Neuronal stem cell (in vitro differentiated cells): ENCODE measurements at regions not wholly inside any gene's neighbourhood (a gene's known extent, or its start where the extent isn't known, plus 50 kb on each side); places are given as distances from the start of the nearest gene placed in this dataset.

Source experiments
- DNase-seq: peaks from one replicate; pipeline ENCODE4 v3.0.0-alpha.2; 2013; ENCODE audit warnings: low spot score
- H2AFZ ChIP-seq: one replicate; pipeline ENCODE4 v1.6.1; 2013; ENCODE audit warnings: mild to moderate bottlenecking, low read length, inconsistent platforms
- H2AK5ac ChIP-seq: 2 replicates; pipeline ENCODE4 v1.6.1; 2013; ENCODE audit warnings: low read depth, mild to moderate bottlenecking, inconsistent platforms, low read length, moderate library complexity, mixed read lengths
- H2BK120ac ChIP-seq: 2 replicates; pipeline ENCODE4 v1.6.1; 2013; ENCODE audit warnings: low read depth, mild to moderate bottlenecking, inconsistent platforms, low read length, moderate library complexity, mixed read lengths
- H2BK12ac ChIP-seq: one replicate; pipeline ENCODE4 v1.6.1; 2013; ENCODE audit warnings: low read length, inconsistent platforms
- H2BK15ac ChIP-seq: 2 replicates; pipeline ENCODE4 v1.6.1; 2013; ENCODE audit warnings: mild to moderate bottlenecking, low read length, inconsistent platforms, mixed read lengths
- H2BK5ac ChIP-seq: one replicate; pipeline ENCODE4 v1.6.1; 2013; ENCODE audit warnings: inconsistent platforms, mild to moderate bottlenecking, low read length, moderate library complexity
- H3K14ac ChIP-seq: one replicate; pipeline ENCODE4 v1.6.1; 2013; ENCODE audit warnings: low read length, inconsistent platforms
- H3K18ac ChIP-seq: 2 replicates; pipeline ENCODE4 v1.6.1; 2013; ENCODE audit warnings: low read length, inconsistent platforms
- H3K23ac ChIP-seq: 2 replicates; pipeline ENCODE4 v1.6.1; 2013; ENCODE audit warnings: low read depth, mild to moderate bottlenecking, mixed read lengths, low read length, inconsistent platforms; ENCODE audit not compliant: poor library complexity
- H3K27ac ChIP-seq: replicated peaks from 3 replicates; pipeline ENCODE4 v1.5.1; 2013; ENCODE audit warnings: low read length, inconsistent platforms
- H3K27me3 ChIP-seq, 3 experiments: 2 replicates each; pipeline ENCODE4 v1.6.1; 2013; ENCODE audit warnings: low read length in 3 of 3, mild to moderate bottlenecking in 2 of 3, inconsistent platforms in 1 of 3, low read depth in 1 of 3, mixed read lengths in 1 of 3, moderate library complexity in 1 of 3; ENCODE audit not compliant: control insufficient read depth in 3 of 3, insufficient read depth in 3 of 3
- H3K36me3 ChIP-seq, 2 donors: replicated peaks in 1 of 2; 2 replicates each; pipeline ENCODE4 v1.6.1; 2013; ENCODE audit warnings: low read length in 2 of 2; ENCODE audit not compliant: control insufficient read depth in 2 of 2, insufficient read depth in 2 of 2
- H3K4ac ChIP-seq: 2 replicates; pipeline ENCODE4 v1.6.1; 2013; ENCODE audit warnings: inconsistent platforms, mild to moderate bottlenecking, low read length, moderate library complexity
- H3K4me1 ChIP-seq, 2 donors: 1 replicate in 1 of 2; 2 replicates in 1 of 2; pipeline ENCODE4 v1.6.1; 2013; ENCODE audit warnings: low read length in 2 of 2, low read depth in 1 of 2; ENCODE audit not compliant: control insufficient read depth in 2 of 2, insufficient read depth in 1 of 2
- H3K4me2 ChIP-seq: one replicate; pipeline ENCODE4 v1.6.1; 2013; ENCODE audit warnings: mild to moderate bottlenecking, low read length, inconsistent platforms; ENCODE audit not compliant: insufficient read depth, poor library complexity, severe bottlenecking
- H3K4me3 ChIP-seq, 2 donors: 2 replicates each; pipeline ENCODE4 v1.5.1; 2013; ENCODE audit warnings: low read length in 2 of 2, mild to moderate bottlenecking in 2 of 2, inconsistent platforms in 1 of 2, moderate library complexity in 1 of 2
- H3K79me1 ChIP-seq: one replicate; pipeline ENCODE4 v1.6.1; 2013; ENCODE audit warnings: low read depth, mild to moderate bottlenecking, inconsistent platforms, low read length, moderate library complexity
- H3K9ac ChIP-seq: one replicate; pipeline ENCODE4 v1.6.1; 2013; ENCODE audit warnings: mild to moderate bottlenecking, low read depth, low read length, inconsistent platforms; ENCODE audit not compliant: poor library complexity
- H3K9me3 ChIP-seq, 2 donors: replicated peaks in 1 of 2; 2 replicates each; pipeline versions ENCODE3 to v1.6.1; 2013; ENCODE audit warnings: low read length in 2 of 2, mild to moderate bottlenecking in 2 of 2, inconsistent platforms in 1 of 2, low read depth in 1 of 2, mixed read lengths in 1 of 2, moderate library complexity in 1 of 2; ENCODE audit not compliant: control insufficient read depth in 2 of 2, insufficient read depth in 1 of 2
- H4K8ac ChIP-seq: one replicate; pipeline ENCODE4 v1.6.1; 2013; ENCODE audit warnings: low read depth, mild to moderate bottlenecking, inconsistent platforms, low read length, moderate library complexity
- H4K91ac ChIP-seq: one replicate; pipeline ENCODE4 v1.6.1; 2013; ENCODE audit warnings: low read length, low read depth, mild to moderate bottlenecking, inconsistent platforms; ENCODE audit not compliant: poor library complexity
- WGBS, 2 donors: extraction: QIAGEN DNeasy Blood & Tissue Kit; methylation state at CpG; one replicate each; pipeline ENCODE4 v1.1.7; 2013; ENCODE audit warnings: missing lambda C conversion rate in 2 of 2, mixed read lengths in 1 of 2; ENCODE audit not compliant: insufficient read length in 2 of 2, insufficient replicate concordance in 1 of 2; ENCODE audit errors: extremely low coverage in 2 of 2; 5-methylcytosine and 5-hydroxymethylcytosine counted together

DNA sequence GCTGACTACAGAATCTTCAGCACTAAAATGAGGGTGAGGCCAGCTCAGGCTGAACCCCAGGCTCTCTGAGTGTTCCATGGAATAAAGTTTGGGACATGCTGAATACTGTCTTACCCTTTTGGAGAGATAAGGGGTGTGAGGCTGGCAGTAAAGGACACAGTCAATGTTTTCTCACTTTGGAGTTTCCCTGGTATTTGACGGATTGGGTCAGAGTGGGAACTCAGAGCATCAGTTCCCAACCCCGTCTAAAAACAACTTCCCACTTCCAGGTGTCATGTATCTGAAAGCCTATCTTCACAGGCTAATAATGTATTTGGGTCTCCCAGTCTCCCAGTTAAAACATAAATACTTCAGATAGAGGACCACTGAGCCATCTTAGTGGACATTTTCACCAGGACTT is 180.7 kb downstream of the TLE3 start:
- Histone ChIP-seq H2BK5ac (no peak overlapping the region), H3K23ac (no peak overlapping the region), H3K4me2 (no peak overlapping the region), H3K9me3 (peaks cover 0 to 3% of the 10 kb centered on the region in 2 donors), H3K4me1 (peaks cover 5 to 24% of the 10 kb centered on the region in 2 donors), H2BK15ac (no peak overlapping the region), H3K27ac (no peak overlapping the region), H3K79me1 (no peaks in the 10 kb centered on the region), H3K27me3 (peaks cover 0 to 16% (median 10%) of the 10 kb centered on the region in 3 experiments), H4K91ac (no peak overlapping the region), H2BK12ac (no peak overlapping the region), H3K9ac (no peak overlapping the region), H2AK5ac (no peak overlapping the region), H2BK120ac (peak overlapping the region; percentile 9), H3K18ac (no peak overlapping the region), H3K36me3 (no peaks in the 10 kb centered on the region), H4K8ac (no peak overlapping the region), H3K4me3 (no peak overlapping the region), H3K14ac (no peak overlapping the region), H2AFZ (no peak overlapping the region), H3K4ac (no peak overlapping the region)
- no CpG with 5 or more reads among the region's 2 CpGs for WGBS, 2 donors
- DNase-seq, result no peak

DNA sequence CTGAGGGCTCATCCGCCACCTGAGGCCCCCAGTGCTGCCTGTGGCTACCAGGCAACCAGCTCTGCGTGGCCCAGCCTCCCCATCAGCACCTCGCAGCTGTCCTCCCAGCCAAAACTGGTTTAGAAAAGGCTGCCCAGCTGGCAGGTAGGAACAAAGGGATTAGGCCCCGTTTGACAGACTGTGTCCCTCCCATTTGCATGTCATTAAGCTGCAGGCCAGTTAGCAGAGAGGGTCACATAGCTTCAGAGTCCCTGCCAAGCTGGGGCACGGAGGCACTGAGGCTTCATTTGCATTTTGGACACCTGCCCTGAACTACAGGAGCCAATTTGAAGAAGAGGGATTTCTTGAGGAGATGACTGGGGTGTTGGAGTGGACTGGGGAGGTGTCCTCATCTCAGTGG is 177.9 kb downstream of the TLE3 start:
- Histone ChIP-seq H3K4me2 (peak overlapping the region; percentile 30), H4K91ac (no peak overlapping the region), H3K18ac (no peak overlapping the region), H3K4ac (no peak overlapping the region), H3K4me3 (no peak overlapping the region), H2BK5ac (no peak overlapping the region), H2AK5ac (no peak overlapping the region), H3K36me3 (no peaks in the 10 kb centered on the region), H4K8ac (no peak overlapping the region), H2BK120ac (no peak overlapping the region), H2BK15ac (no peak overlapping the region), H3K9ac (no peak overlapping the region), H3K27ac (peak overlapping the region; percentile 79), H2BK12ac (no peak overlapping the region), H3K4me1 (peaks cover 5 to 19% of the 10 kb centered on the region in 2 donors), H3K9me3 (peaks cover 8 to 9% of the 10 kb centered on the region in 2 donors), H3K14ac (no peak overlapping the region), H3K79me1 (no peaks in the 10 kb centered on the region), H2AFZ (no peak overlapping the region), H3K23ac (no peak overlapping the region), H3K27me3 (peaks cover 0 to 4% (median 0%) of the 10 kb centered on the region in 3 experiments)
- DNase-seq, result peak; percentile 77
- no CpG with 5 or more reads among the region's 5 CpGs for WGBS, 2 donors

- no peak for DNase-seq
- Histone ChIP-seq H3K14ac (no peak overlapping the region), H3K36me3 (no peaks in the 10 kb centered on the region), H3K4me1 (peaks cover 5 to 19% of the 10 kb centered on the region in 2 donors), H3K27me3 (no peaks in the 10 kb centered on the region), H3K4me3 (no peak overlapping the region), H2AK5ac (no peak overlapping the region), H3K4me2 (peak overlapping the region; percentile 30), H2BK5ac (no peak overlapping the region), H3K9me3 (peaks cover 9 to 14% of the 10 kb centered on the region in 2 donors), H4K91ac (no peak overlapping the region), H3K79me1 (no peaks in the 10 kb centered on the region), H3K23ac (no peak overlapping the region), H4K8ac (no peak overlapping the region), H2AFZ (no peak overlapping the region), H3K4ac (no peak overlapping the region), H3K18ac (no peak overlapping the region), H3K9ac (no peak overlapping the region), H2BK12ac (no peak overlapping the region), H3K27ac (peak overlapping the region; percentile 79), H2BK120ac (no peak overlapping the region), H2BK15ac (no peak overlapping the region)
- no CpG with 5 or more reads among the region's 2 CpGs for WGBS, 2 donors
Observed at GRCh38 chr15:69920221-69920620, 177.5 kb downstream of the TLE3 start.

GRCh38 chr15:69921626-69922619 is 175.8 kb downstream of the TLE3 start:
- Histone ChIP-seq H2BK120ac (no peak overlapping the region), H3K4me1 (peaks cover 5 to 19% of the 10 kb centered on the region in 2 donors), H2AK5ac (peak overlapping the region; percentile 24), H2AFZ (no peak overlapping the region), H3K23ac (no peak overlapping the region), H3K27ac (no peak overlapping the region), H4K91ac (no peak overlapping the region), H3K14ac (no peak overlapping the region), H3K9me3 (peaks cover 14 to 15% of the 10 kb centered on the region in 2 donors), H2BK5ac (peak overlapping the region; percentile 2), H2BK15ac (peak overlapping the region; percentile 17), H3K9ac (no peak overlapping the region), H3K18ac (peak overlapping the region; percentile 63), H3K79me1 (no peaks in the 10 kb centered on the region), H4K8ac (no peak overlapping the region), H3K27me3 (no peaks in the 10 kb centered on the region), H3K36me3 (no peaks in the 10 kb centered on the region), H3K4me2 (no peak overlapping the region), H2BK12ac (peak overlapping the region; percentile 36), H3K4me3 (no peak overlapping the region), H3K4ac (no peak overlapping the region)
- WGBS, 2 donors, result no CpG with 5 or more reads among the region's 7 CpGs
- no peak for DNase-seq
